Keratinocyte (primary cell): ENCODE measurements at regions not wholly inside any gene's neighbourhood (a gene's known extent, or its start where the extent isn't known, plus 50 kb on each side); places are given as distances from the start of the nearest gene placed in this dataset.

Source experiments
- DNase-seq: peaks from one replicate; pipeline ENCODE4 v3.0.0-alpha.2; 2011; ENCODE audit warnings: low read depth, missing footprints, low spot score
- FAIRE-seq: peaks from 2 replicates; lab custom pipeline; 2011; peaks lifted over from hg19 to GRCh38; lab: Jason Lieb, UNC
- H2AFZ ChIP-seq: 2 replicates; pipeline ENCODE4 v1.6.0; 2012; ENCODE audit warnings: low read length, control low read depth, inconsistent platforms; ENCODE audit not compliant: control insufficient read depth
- H3K27ac ChIP-seq: 2 replicates; pipeline ENCODE4 v1.5.1; 2011; ENCODE audit warnings: low read length; ENCODE audit not compliant: control insufficient read depth, insufficient read depth
- H3K27me3 ChIP-seq: 3 replicates; pipeline ENCODE4 v1.6.0; 2011; ENCODE audit warnings: low read length; ENCODE audit not compliant: control insufficient read depth, insufficient read depth; ENCODE audit errors: extremely low read depth
- H3K36me3 ChIP-seq, 2 experiments: 2 replicates in 1 of 2; 3 replicates in 1 of 2; pipeline ENCODE4 v1.5.1; 2011; ENCODE audit warnings: low read length in 2 of 2, mild to moderate bottlenecking in 1 of 2; ENCODE audit not compliant: control insufficient read depth in 2 of 2, insufficient read depth in 2 of 2; ENCODE audit errors: extremely low read depth in 1 of 2
- H3K4me1 ChIP-seq: 3 replicates; pipeline ENCODE4 v1.5.1; 2011; ENCODE audit warnings: low read length; ENCODE audit not compliant: control insufficient read depth, insufficient read depth; ENCODE audit errors: extremely low read depth
- H3K4me2 ChIP-seq: 3 replicates; pipeline ENCODE4 v1.6.0; 2011; ENCODE audit warnings: low read depth, low read length; ENCODE audit not compliant: control insufficient read depth, insufficient read depth; ENCODE audit errors: extremely low read depth
- H3K4me3 ChIP-seq, 3 experiments: fragments of 200-600 bp in 1 of 3; sonication (generic) in 1 of 3; 2 replicates in 2 of 3; 3 replicates in 1 of 3; pipeline ENCODE4 v1.5.1; 2011 to 2016; ENCODE audit warnings: low read length in 3 of 3, mild to moderate bottlenecking in 3 of 3, control low read depth in 2 of 3, inconsistent platforms in 1 of 3, low read depth in 1 of 3, mixed read lengths in 1 of 3, mixed run types in 1 of 3, moderate library complexity in 1 of 3; ENCODE audit not compliant: control insufficient read depth in 2 of 3, insufficient read depth in 2 of 3; ENCODE audit errors: extremely low read depth in 1 of 3
- H3K79me2 ChIP-seq: 2 replicates; pipeline ENCODE4 v1.6.0; 2012; ENCODE audit warnings: low read length; ENCODE audit not compliant: control insufficient read depth, insufficient read depth
- H3K9ac ChIP-seq: 3 replicates; pipeline ENCODE4 v1.6.0; 2011; ENCODE audit warnings: low read length; ENCODE audit not compliant: control insufficient read depth, insufficient read depth; ENCODE audit errors: extremely low read depth
- H3K9me1 ChIP-seq: 3 replicates; pipeline ENCODE4 v1.6.0; 2011; ENCODE audit warnings: low read length; ENCODE audit not compliant: control insufficient read depth, insufficient read depth; ENCODE audit errors: extremely low read depth
- H3K9me3 ChIP-seq: 2 replicates; pipeline ENCODE4 v1.5.1; 2012; ENCODE audit warnings: low read depth, low read length; ENCODE audit not compliant: control insufficient read depth
- H4K20me1 ChIP-seq: 3 replicates; pipeline ENCODE4 v1.6.0; 2011; ENCODE audit warnings: low read length; ENCODE audit not compliant: control insufficient read depth, insufficient read depth; ENCODE audit errors: extremely low read depth
- EZH2 ChIP-seq: IDR thresholded peaks from one replicate; pipeline ENCODE4 v1.6.1; 2012; ENCODE audit warnings: inconsistent platforms, mild to moderate bottlenecking, low read length, moderate library complexity
- dilution Hi-C: fragments of 300-500 bp; cut with MboI; formaldehyde crosslinking; loops from one replicate; pipeline ENCODE4 v1.7.0; 2020; ENCODE audit warnings: low sequenced_read_pairs; ENCODE audit not compliant: extremely low pct_ligation_motif_present
- TF ChIP-seq, protein P1 (sequence below), 3 experiments: IDR thresholded peaks in 1 of 3; conservative IDR thresholded peaks in 1 of 3; optimal IDR thresholded peaks in 1 of 3; 2 replicates in 2 of 3; 3 replicates in 1 of 3; pipeline versions ENCODE3 to v1.5.1; 2011; ENCODE audit warnings: low read length in 3 of 3, mild to moderate bottlenecking in 3 of 3, moderate library complexity in 2 of 3, control low read depth in 1 of 3, inconsistent platforms in 1 of 3; ENCODE audit not compliant: insufficient read depth in 2 of 3; ENCODE audit errors: extremely low read depth in 1 of 3

GRCh38 chrX:20973038-20973437 is 401.2 kb upstream of the CNKSR2 start:
- Histone ChIP-seq H3K4me1 (no peaks in the 10 kb centered on the region), H4K20me1 (no peaks in the 10 kb centered on the region), H3K9me3 (no peaks in the 10 kb centered on the region), H3K36me3 (no peaks in the 10 kb centered on the region), H3K27ac (no peak overlapping the region), H3K4me3 (no peak overlapping the region), H2AFZ (no peak overlapping the region), H3K9ac (no peak overlapping the region), H3K9me1 (no peaks in the 10 kb centered on the region), H3K4me2 (no peak overlapping the region), H3K27me3 (no peaks in the 10 kb centered on the region), H3K79me2 (no peaks in the 10 kb centered on the region)
- dilution Hi-C loops, result no loop called here
- DNase-seq (no peak), FAIRE-seq (no peak)
- TF ChIP-seq, protein P1, sequence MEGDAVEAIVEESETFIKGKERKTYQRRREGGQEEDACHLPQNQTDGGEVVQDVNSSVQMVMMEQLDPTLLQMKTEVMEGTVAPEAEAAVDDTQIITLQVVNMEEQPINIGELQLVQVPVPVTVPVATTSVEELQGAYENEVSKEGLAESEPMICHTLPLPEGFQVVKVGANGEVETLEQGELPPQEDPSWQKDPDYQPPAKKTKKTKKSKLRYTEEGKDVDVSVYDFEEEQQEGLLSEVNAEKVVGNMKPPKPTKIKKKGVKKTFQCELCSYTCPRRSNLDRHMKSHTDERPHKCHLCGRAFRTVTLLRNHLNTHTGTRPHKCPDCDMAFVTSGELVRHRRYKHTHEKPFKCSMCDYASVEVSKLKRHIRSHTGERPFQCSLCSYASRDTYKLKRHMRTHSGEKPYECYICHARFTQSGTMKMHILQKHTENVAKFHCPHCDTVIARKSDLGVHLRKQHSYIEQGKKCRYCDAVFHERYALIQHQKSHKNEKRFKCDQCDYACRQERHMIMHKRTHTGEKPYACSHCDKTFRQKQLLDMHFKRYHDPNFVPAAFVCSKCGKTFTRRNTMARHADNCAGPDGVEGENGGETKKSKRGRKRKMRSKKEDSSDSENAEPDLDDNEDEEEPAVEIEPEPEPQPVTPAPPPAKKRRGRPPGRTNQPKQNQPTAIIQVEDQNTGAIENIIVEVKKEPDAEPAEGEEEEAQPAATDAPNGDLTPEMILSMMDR (optimal IDR thresholded peaks at IDR 0.05 in 1 of 3, IDR thresholded peaks at IDR 0.05 in 1 of 3, conservative IDR thresholded peaks at IDR 0.05 in 1 of 3; ENCODE audit: extremely low read depth in 1 of 3, insufficient read depth in 2 of 3, low read length in 3 of 3), result no peak
- no peak for TF ChIP-seq EZH2

DNA sequence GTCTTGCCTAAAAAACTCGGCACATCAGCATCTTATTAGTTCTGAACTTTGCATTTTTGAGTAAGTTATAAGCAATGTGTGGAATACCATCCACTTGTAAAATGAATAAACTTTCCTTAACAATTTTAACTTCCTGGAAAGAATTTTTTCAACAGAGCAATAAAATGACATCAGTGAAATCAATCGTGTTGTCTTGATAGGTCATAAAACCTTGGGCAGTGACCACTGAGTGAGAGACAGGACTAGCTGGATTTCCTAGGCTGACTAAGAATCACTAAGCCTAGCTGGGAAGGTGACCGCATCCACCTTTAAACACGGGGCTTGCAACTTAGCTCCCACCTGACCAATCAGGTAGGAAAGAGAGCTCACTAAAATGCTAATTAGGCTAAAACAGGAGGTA is 403.0 kb upstream of the CNKSR2 start:
- H3K4me2 ChIP-seq, result no peak overlapping the region
- H3K4me1 ChIP-seq, result no peaks in the 10 kb centered on the region
- no peaks in the 10 kb centered on the region for H3K9me3 ChIP-seq
- H4K20me1 ChIP-seq, result no peaks in the 10 kb centered on the region
- H3K79me2 ChIP-seq, result no peaks in the 10 kb centered on the region
- H3K27me3 ChIP-seq, result no peaks in the 10 kb centered on the region
- H3K4me3 ChIP-seq, result no peak overlapping the region
- FAIRE-seq (no peak), DNase-seq (no peak)
- no peak overlapping the region for H2AFZ ChIP-seq
- no peaks in the 10 kb centered on the region for H3K9me1 ChIP-seq
- no peak overlapping the region for H3K9ac ChIP-seq
- H3K36me3 ChIP-seq, result no peaks in the 10 kb centered on the region
- no peak overlapping the region for H3K27ac ChIP-seq
- TF ChIP-seq, protein P1 (optimal IDR thresholded peaks at IDR 0.05 in 1 of 3, IDR thresholded peaks at IDR 0.05 in 1 of 3, conservative IDR thresholded peaks at IDR 0.05 in 1 of 3; ENCODE audit: extremely low read depth in 1 of 3, insufficient read depth in 2 of 3, low read length in 3 of 3), result no peak
- TF ChIP-seq EZH2, result no peak
- dilution Hi-C loops, result no loop called here
